ENCODE measurements at regions not wholly inside any gene's neighbourhood (a gene's known extent, or its start where the extent isn't known, plus 50 kb on each side); places are given as distances from the start of the nearest gene placed in this dataset.
"Not testable (repeated sequence)": the region's sequence is repeated elsewhere in the genome, so short reads cannot be mapped to it uniquely, and the experiment has no call there.

DNA sequence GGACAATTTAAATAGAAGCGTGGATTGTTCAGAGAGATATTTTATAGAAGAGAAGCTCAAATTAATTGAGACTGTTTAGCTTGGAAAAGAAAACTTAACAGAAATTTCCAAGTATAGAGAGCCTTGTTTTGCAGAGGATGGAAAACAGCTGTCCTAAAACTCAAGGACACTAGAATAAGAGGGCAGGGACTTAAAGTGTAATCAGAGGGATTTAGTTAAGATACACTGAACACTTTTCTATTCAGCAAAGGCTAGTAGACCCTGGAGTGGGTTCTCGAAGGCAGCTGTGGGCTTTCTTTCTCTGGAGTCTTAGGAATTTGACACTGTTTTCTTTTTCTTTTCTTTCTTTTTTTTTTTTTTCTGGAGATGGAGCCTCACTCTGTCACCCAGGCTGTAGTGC is 92.7 kb upstream of the ARX start:
- no peaks in the 10 kb centered on the region for H3K27me3 ChIP-seq
- DNase-seq = no peak
- intact Hi-C loops (cut with DNase I; ENCODE audit: low total_unique reads) = no loop called here
- no peak overlapping the region for H3K4me3 ChIP-seq
- H3K4me1 ChIP-seq = no peaks in the 10 kb centered on the region
- H3K27ac ChIP-seq = no peak overlapping the region
- no peaks in the 10 kb centered on the region for H3K36me3 ChIP-seq (ENCODE audit: low read depth, missing control alignments)
- TF ChIP-seq, protein P1, sequence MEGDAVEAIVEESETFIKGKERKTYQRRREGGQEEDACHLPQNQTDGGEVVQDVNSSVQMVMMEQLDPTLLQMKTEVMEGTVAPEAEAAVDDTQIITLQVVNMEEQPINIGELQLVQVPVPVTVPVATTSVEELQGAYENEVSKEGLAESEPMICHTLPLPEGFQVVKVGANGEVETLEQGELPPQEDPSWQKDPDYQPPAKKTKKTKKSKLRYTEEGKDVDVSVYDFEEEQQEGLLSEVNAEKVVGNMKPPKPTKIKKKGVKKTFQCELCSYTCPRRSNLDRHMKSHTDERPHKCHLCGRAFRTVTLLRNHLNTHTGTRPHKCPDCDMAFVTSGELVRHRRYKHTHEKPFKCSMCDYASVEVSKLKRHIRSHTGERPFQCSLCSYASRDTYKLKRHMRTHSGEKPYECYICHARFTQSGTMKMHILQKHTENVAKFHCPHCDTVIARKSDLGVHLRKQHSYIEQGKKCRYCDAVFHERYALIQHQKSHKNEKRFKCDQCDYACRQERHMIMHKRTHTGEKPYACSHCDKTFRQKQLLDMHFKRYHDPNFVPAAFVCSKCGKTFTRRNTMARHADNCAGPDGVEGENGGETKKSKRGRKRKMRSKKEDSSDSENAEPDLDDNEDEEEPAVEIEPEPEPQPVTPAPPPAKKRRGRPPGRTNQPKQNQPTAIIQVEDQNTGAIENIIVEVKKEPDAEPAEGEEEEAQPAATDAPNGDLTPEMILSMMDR (IDR thresholded peaks at IDR 0.05) = no peak
- no peak for TF ChIP-seq POLR2A (IDR thresholded peaks at IDR 0.05)
- no peaks in the 10 kb centered on the region for H3K9me3 ChIP-seq
- WGBS, 2 donors = 41 to 42% methylated on average over 2 of the region's 2 CpGs

DNA sequence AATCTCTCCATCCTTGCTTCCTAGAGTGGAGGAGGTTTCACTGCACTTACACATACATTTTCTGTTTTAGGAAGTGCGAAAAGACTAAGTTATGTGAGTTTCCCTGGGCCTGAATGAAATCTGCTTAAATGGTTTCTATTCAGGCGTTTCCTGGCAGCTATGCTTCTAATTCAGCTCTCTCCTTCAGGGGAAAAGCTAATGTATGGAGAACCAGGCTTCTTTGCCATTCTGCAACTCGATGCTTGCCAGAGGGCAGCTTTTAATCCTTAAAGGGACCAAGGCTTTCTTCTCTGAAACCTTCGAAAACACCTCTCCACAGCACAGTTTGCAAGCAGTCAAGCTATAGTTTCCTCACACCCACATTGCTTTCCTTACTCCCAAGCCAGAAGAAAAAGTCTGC is 89.5 kb upstream of the ARX start:
- H3K9me3 ChIP-seq = no peaks in the 10 kb centered on the region
- no peaks in the 10 kb centered on the region for H3K36me3 ChIP-seq (ENCODE audit: low read depth, missing control alignments)
- TF ChIP-seq, protein P1 (IDR thresholded peaks at IDR 0.05) = no peak
- no peak for TF ChIP-seq POLR2A (IDR thresholded peaks at IDR 0.05)
- H3K4me1 ChIP-seq = no peaks in the 10 kb centered on the region
- no peaks in the 10 kb centered on the region for H3K27me3 ChIP-seq
- no peak for DNase-seq
- no peak overlapping the region for H3K27ac ChIP-seq
- WGBS, 2 donors = 51 to 55% methylated on average over 4 of the region's 4 CpGs
- intact Hi-C loops (cut with DNase I; ENCODE audit: low total_unique reads) = no loop called here
- H3K4me3 ChIP-seq = no peak overlapping the region

DNA sequence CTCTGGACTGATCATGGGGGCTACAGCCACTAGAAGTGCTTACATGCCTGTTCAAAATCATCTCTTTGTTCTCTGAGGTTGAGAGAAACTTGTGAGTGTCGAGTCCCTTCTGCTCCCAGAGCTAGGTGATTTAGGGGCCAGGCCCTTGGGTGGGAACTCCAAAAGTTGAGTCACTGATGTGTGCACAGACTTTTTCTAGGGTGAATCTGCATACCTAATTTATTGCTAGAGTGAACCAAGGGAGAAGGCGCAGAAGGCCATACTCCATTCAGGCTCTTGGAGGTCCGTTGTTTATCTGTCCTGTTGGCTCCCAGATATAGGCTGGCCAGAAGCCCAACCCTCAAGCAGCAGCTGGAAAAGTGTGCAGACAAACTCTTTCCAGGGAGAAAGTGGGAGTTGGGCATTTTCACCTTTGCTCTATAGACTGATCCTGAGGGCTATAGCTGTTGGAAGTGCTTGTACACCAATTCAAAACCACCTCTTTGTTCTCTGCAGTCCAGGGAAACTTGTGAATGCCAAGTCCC is 80.8 kb upstream of the ARX start:
- peak; percentile 18 for DNase-seq
- H3K36me3 ChIP-seq (ENCODE audit: low read depth, missing control alignments) = no peaks in the 10 kb centered on the region
- H3K27ac ChIP-seq = no peak overlapping the region
- WGBS, 2 donors = 46% methylated on average over 3 of the region's 3 CpGs; no CpG with 5 or more reads in 1 of the 2 donors
- H3K4me3 ChIP-seq = no peak overlapping the region
- H3K9me3 ChIP-seq = no peaks in the 10 kb centered on the region
- no peaks in the 10 kb centered on the region for H3K27me3 ChIP-seq
- TF ChIP-seq, protein P1 (IDR thresholded peaks at IDR 0.05) = no peak
- TF ChIP-seq POLR2A (IDR thresholded peaks at IDR 0.05) = no peak
- intact Hi-C loops (cut with DNase I; ENCODE audit: low total_unique reads) = no loop called here
- no peaks in the 10 kb centered on the region for H3K4me1 ChIP-seq

DNA sequence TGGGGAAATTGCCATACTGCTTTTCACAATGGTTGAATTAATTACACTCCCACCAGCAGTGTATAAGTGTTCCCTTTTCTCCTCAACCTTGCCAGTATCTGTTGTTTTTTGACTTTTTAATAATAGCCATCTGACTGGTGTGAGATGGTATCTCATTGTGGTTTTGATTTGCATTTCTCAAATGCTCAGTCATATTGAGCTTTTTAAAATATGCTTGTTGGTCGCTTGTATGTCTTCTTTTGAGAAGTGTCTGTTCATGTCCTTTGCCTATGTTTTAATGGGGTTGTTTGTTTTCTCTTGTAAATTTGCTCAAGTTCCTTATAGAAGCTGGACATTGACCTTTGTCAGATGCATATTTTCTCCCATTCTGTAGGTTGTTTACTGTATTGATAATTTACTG is 75.4 kb upstream of the ARX start:
- H3K4me1 ChIP-seq; H3K36me3 ChIP-seq (ENCODE audit: low read depth, missing control alignments); H3K27ac ChIP-seq; H3K27me3 ChIP-seq; intact Hi-C loops (cut with DNase I; ENCODE audit: low total_unique reads); H3K9me3 ChIP-seq; DNase-seq; H3K4me3 ChIP-seq: not testable (repeated sequence)
- 78 to 94% methylated on average over 1 of the region's 1 CpG for WGBS, 2 donors

DNA sequence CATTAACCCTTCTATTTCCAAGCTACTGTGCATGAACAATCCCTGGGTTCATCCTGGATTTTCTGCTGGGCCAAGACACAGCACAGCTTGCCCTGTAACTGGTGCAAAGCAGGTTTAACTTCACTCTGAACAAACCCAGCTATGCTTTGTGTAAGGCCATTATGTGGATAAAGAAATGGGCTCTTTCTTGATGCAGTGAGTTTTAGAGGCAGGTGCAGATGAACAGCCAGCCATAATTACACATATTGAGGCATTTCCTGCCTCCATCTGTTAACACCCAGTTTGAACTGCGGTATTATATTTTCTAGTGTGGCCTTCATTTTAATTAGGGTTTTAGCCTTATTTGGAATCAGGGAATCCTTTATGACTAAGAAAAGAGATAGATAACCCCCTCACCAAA is 68.7 kb upstream of the ARX start:
- no peak for DNase-seq
- Histone ChIP-seq H3K27ac (no peak overlapping the region), H3K4me3 (no peak overlapping the region), H3K36me3 (ENCODE audit: low read depth, missing control alignments) (no peaks in the 10 kb centered on the region), H3K9me3 (no peaks in the 10 kb centered on the region), H3K27me3 (no peaks in the 10 kb centered on the region), H3K4me1 (no peaks in the 10 kb centered on the region)
- no peak for TF ChIP-seq POLR2A (IDR thresholded peaks at IDR 0.05)
- TF ChIP-seq, protein P1 (IDR thresholded peaks at IDR 0.05) = no peak
- intact Hi-C loops (cut with DNase I; ENCODE audit: low total_unique reads) = no loop called here
- WGBS, 2 donors = 57 to 83% methylated on average over 1 of the region's 1 CpG
